G401.6 (cell line): ENCODE measurements at regions not wholly inside any gene's neighbourhood (a gene's known extent, or its start where the extent isn't known, plus 50 kb on each side); places are given as distances from the start of the nearest gene placed in this dataset.

Experiments used
- FAIRE-seq: peaks from 2 replicates; lab custom pipeline; 2012; peaks lifted over from hg19 to GRCh38; lab: Jason Lieb, UNC

GRCh38 chr14:76664790-76665189 is 96.5 kb upstream of the VASH1 start:
- FAIRE-seq = no peak

- no peak for FAIRE-seq
These were observed 94.5 kb upstream of the VASH1 start for GRCh38 chr14:76666746-76667145.

GRCh38 chr14:76669770-76670169 is 91.5 kb upstream of the VASH1 start:
- no peak for FAIRE-seq

GRCh38 chr14:76672123-76672522 is 89.1 kb upstream of the VASH1 start:
- no peak for FAIRE-seq

GRCh38 chr14:76673261-76673660 is 88.0 kb upstream of the VASH1 start:
- FAIRE-seq = no peak

- no peak for FAIRE-seq
These were observed 86.2 kb upstream of the VASH1 start for GRCh38 chr14:76675046-76675445.

GRCh38 chr14:76676539-76676938 is 84.7 kb upstream of the VASH1 start:
- no peak for FAIRE-seq

GRCh38 chr14:76677534-76678145 is 83.6 kb upstream of the VASH1 start:
- no peak for FAIRE-seq

GRCh38 chr14:76678244-76678800 is 82.9 kb upstream of the VASH1 start:
- no peak for FAIRE-seq

- FAIRE-seq = no peak
These were observed 78.9 kb upstream of the VASH1 start for GRCh38 chr14:76682367-76682766.

GRCh38 chr14:76686646-76687045 is 74.6 kb upstream of the VASH1 start:
- FAIRE-seq = no peak

- no peak for FAIRE-seq
These were observed 73.5 kb upstream of the VASH1 start for GRCh38 chr14:76687611-76688382.

GRCh38 chr14:76688383-76688671 is 72.9 kb upstream of the VASH1 start:
- no peak for FAIRE-seq

GRCh38 chr14:76690502-76691105 is 70.7 kb upstream of the VASH1 start:
- no peak for FAIRE-seq

GRCh38 chr14:76694106-76694505 is 67.2 kb upstream of the VASH1 start:
- no peak for FAIRE-seq

GRCh38 chr14:76695263-76695920 is 65.9 kb upstream of the VASH1 start:
- no peak for FAIRE-seq

- no peak for FAIRE-seq
These were observed 64.9 kb upstream of the VASH1 start for GRCh38 chr14:76696361-76696760.

GRCh38 chr14:76696791-76697190 is 64.5 kb upstream of the VASH1 start:
- no peak for FAIRE-seq

- no peak for FAIRE-seq
These were observed 63.9 kb upstream of the VASH1 start for GRCh38 chr14:76697246-76697905.

GRCh38 chr14:76698191-76698590 is 63.1 kb upstream of the VASH1 start:
- no peak for FAIRE-seq

GRCh38 chr14:76698631-76699030 is 62.6 kb upstream of the VASH1 start:
- FAIRE-seq = no peak

GRCh38 chr14:76699209-76699938 is 61.9 kb upstream of the VASH1 start:
- FAIRE-seq = no peak
